ENCODE measurements at regions not wholly inside any gene's neighbourhood (a gene's known extent, or its start where the extent isn't known, plus 50 kb on each side); places are given as distances from the start of the nearest gene placed in this dataset.

GRCh38 chr7:13144673-13145072 lies 457.2 kb downstream of the ARL4A start:
- no peak for DNase-seq (ENCODE audit: low spot score)

- DNase-seq (ENCODE audit: low spot score), result no peak
Observed at GRCh38 chr7:13148548-13148947, 461.1 kb downstream of the ARL4A start.

DNA sequence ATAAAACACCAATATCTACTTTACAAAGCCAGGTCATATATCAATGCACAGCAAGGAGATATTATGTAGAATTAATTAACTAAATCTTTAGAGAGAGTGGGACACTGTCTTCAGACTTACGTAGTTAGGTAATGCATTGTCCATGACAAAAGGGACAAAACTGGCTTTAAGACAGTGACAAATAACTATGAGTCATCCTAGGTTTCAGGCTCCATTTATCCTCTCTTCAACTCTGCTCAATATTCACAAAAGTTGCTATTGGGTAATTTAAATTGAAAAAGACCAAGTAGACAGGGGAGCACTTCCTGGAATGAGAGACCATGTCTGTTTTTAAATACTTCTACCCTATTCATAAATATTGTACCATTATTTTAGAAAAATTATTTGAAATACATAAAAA lies 464.5 kb downstream of the ARL4A start:
- DNase-seq (ENCODE audit: low spot score), result no peak

GRCh38 chr7:13152755-13153154 lies 465.3 kb downstream of the ARL4A start:
- DNase-seq (ENCODE audit: low spot score), result no peak

GRCh38 chr7:13153266-13153665 lies 465.8 kb downstream of the ARL4A start:
- DNase-seq (ENCODE audit: low spot score), result no peak

- no peak for DNase-seq (ENCODE audit: low spot score)
Observed at GRCh38 chr7:13153742-13154141, 466.3 kb downstream of the ARL4A start.

DNA sequence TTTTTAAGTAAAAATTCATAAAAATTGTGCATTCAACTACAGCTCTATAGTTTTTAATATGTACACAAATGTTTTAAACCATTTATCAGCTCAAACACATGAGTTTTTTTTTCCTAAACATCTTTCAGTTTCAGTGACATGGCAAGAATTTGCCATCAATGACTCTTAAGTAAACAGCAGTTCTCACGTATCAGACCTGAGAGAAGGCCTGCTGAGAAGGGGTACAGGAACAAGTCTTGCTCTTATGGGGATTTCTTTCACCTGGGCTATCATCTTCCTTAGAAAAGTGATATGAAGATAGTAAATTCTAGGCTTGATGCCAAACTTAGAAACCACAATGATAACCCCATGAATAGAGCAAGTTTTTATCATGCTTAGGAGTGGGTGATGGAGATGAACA lies 467.8 kb downstream of the ARL4A start:
- DNase-seq (ENCODE audit: low spot score), result no peak

DNA sequence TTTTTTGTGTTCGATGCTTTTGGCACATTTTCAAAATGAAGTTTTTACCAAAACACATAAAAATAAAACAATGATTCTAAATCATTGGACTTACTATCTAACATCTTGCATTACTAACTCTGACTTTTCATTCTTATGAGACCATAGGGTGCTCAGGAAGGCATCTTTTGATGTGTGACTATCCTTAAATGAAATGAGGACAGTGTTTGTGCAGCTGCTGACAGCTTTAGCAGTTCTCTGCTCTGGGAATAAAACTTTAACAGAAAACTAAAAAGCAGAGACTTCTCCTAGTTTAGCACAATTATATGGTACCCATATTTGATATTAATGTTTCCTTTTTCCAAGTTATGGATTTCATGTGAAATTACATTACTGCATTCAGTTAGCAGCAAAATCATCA lies 471.6 kb downstream of the ARL4A start:
- DNase-seq (ENCODE audit: low spot score), result no peak

DNA sequence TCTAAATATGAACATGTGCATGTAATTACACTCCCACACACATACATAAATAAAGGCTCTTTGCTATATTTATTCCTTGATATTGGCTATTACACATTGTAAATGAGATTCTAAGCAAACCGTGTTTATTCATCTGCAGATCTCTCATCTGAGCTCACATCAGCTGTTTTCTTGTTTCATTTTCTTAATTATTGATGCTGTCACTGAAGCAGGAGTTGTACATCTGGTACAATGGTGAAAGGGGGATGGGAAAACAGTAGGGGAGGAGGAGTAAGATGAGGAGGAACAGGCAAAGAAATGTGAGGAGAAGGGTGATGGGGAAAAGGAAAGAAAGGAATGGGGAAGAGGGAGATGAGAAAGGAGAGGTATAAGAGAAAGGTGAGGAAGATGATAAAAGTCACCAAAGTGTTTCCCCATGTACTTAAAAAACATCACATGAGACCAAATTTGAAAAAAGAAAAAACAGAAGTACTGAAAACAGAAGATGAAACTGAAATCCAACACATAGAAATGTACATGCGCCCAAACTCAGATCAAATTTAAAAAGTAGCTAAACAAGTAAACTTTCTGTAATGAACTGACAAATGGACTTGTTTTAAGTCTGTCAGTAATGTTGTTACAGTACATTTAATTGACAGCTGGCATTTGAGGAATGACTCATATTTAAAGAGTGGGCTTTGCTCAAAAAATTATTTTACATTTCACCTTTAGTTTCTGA lies 472.2 kb downstream of the ARL4A start:
- DNase-seq (ENCODE audit: low spot score), result no peak

DNA sequence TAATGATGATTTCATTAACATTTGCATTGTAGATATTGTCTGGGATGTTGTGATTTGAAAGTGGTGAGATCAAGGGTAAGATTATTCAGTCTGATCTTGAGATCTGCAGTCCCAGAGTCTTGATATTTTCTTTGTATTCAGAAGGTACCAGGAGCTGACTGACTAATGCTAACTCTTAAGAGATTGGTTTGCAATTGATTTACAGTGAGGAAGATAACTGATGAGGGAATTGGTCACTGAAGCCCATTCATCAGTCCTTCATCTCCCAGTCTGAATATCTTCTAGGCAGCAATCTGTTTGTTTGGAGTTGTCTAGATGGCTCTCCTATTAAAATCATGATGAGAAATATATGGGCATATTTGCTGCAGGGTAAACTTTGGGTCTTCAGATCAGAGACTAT lies 473.7 kb downstream of the ARL4A start:
- DNase-seq (ENCODE audit: low spot score), result no peak

DNA sequence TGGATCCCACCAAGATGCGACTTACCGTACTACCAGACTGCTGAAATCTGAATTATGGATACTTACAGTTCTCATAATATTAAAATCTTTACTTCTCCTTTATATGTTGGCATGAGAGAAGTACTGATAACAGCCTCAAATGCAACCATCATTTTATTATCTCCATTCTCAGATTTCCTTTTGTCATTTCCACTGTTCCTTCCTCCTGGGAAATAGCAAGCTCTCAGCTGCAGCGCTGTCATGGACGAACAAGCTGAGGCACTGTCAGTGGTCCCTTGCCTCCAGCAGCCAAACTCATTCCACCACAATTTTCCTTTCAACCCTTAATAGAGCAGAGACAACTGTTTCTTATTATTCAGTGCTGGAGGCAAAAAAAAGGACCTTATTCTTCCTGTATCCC lies 478.4 kb downstream of the ARL4A start:
- DNase-seq (ENCODE audit: low spot score), result no peak

GRCh38 chr7:13166801-13167200 lies 479.4 kb downstream of the ARL4A start:
- DNase-seq (ENCODE audit: low spot score), result no peak

GRCh38 chr7:13169356-13169755 lies 481.9 kb downstream of the ARL4A start:
- DNase-seq (ENCODE audit: low spot score), result no peak

DNA sequence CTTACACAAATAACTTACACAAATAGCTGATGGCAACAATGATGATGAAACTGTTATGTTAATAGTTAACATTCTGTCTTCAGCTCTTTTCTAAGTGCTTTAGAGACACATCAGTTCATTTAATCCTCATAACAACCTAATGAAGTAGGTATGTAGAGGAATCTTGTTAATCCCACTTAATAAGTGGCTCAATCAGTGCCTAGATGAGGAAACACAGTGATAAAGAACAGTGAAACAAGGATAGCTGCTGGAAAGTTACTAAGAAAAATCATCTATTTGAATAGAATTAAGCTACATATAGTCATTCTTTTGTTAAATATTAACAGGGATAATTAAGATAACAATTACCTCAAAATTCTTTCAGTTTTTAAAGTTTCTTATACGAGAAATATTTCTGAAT lies 487.6 kb downstream of the ARL4A start:
- no peak for DNase-seq (ENCODE audit: low spot score)

- DNase-seq (ENCODE audit: low spot score), result peak; percentile 31
Observed at GRCh38 chr7:13179011-13179582, 491.7 kb downstream of the ARL4A start.

DNA sequence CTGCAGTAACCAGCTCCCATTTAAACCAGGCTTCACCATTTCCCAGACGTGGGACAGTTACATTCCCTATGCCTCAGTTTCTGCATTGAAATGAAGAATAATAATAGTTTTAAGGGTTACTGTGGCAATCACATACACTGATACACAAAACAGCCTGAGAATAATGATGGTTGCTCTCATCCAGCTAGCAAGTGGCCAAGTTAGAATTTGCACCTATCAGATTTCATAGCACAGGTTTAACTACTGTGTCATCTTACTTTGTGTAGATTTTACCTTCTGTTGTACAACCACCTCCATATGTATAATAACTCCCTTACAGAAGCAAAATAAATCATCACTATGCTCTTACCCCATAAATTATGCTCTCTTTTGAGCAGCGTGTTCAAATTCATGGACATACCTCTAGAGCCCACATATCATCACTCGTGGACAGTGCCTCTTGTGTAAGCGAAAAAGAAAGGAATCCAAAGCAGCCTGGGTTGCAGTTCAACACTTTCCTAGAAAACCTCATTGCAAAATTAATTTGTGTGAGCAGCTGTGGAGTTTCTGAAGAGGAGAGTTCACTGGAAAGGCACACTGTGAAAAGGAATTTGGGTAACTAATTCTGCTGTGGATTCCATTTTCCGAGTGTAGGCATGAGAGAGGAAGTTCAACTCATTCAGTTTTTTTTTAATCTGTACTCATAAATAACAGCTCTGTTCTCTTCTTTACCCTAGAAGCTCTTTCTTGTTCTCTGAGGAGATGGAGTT lies 492.5 kb downstream of the ARL4A start:
- DNase-seq (ENCODE audit: low spot score), result no peak

GRCh38 chr7:13181216-13181615 lies 493.8 kb downstream of the ARL4A start:
- DNase-seq (ENCODE audit: low spot score), result no peak

DNA sequence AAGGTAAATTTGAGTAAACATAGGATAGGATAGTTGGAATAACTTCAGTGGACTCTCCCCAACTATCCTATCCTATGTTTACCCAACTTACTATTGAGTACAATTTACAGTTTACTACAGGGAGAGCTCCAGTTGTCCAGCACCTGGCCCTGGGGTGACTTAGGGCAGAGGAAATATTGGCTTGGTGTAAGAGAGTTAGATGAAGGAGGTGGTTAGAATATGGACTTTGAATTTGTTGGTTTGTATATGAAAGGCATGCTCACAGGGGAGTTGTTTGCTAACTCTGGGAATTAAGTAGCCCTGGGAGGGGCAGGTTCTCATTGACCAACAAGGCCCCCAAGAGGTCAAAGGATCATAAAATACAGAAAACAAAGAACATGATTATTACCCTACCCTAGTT lies 497.7 kb downstream of the ARL4A start:
- DNase-seq (ENCODE audit: low spot score), result no peak

GRCh38 chr7:13188236-13188805 lies 500.9 kb downstream of the ARL4A start:
- DNase-seq (ENCODE audit: low spot score), result no peak

- no peak for DNase-seq (ENCODE audit: low spot score)
Observed at GRCh38 chr7:13188922-13189321, 501.5 kb downstream of the ARL4A start.

GRCh38 chr7:13189668-13190067 lies 502.2 kb downstream of the ARL4A start:
- no peak for DNase-seq (ENCODE audit: low spot score)

GRCh38 chr7:13197501-13197900 lies 510.1 kb downstream of the ARL4A start:
- DNase-seq (ENCODE audit: low spot score), result no peak

- no peak for DNase-seq (ENCODE audit: low spot score)
Observed at GRCh38 chr7:13198036-13198435, 510.6 kb downstream of the ARL4A start.
